Upper lobe of left lung (tissue), 4 donors: ENCODE measurements at regions not wholly inside any gene's neighbourhood (a gene's known extent, or its start where the extent isn't known, plus 50 kb on each side); places are given as distances from the start of the nearest gene placed in this dataset.

ENCODE experiments used
- CTCF ChIP-seq, 6 experiments: fragments of 450-650 bp in 4 of 6; fragments of 200-600 bp in 2 of 6; sonication (generic) in 2 of 6; IDR thresholded peaks; one replicate each; pipeline ENCODE4 v1.5.1; 2016 to 2019; ENCODE audit warnings: antibody characterized with exemption in 6 of 6
- EP300 ChIP-seq, 4 donors: sonication (generic); formaldehyde crosslinking; IDR thresholded peaks; one replicate each; pipeline ENCODE4 v1.5.1; 2017; ENCODE audit warnings: antibody characterized with exemption in 4 of 4, control low read depth in 2 of 4

DNA sequence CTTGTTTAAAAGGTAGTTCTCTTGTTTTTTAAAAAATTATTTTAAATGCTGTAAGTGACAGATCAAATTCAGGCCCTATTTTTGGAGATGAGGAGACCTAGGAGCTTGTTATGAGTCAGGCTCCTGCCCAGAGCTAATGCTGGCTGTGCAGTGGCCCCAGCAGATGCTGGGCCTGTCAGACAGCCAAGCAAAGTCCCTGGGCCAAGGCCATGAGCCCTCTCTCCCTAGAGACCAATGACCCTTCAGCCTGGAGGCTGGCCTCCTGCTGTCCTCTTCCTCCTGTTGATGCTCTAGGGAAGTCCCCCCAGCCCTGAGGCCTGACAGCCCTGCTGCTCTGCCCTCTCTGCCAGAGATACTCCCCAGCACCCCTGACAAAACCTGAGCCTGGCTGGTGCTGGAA, 128.1 kb upstream of the CTTNBP2NL start:
- TF ChIP-seq CTCF (IDR thresholded peaks at IDR 0.05) = no peak
- no peak for TF ChIP-seq EP300 (IDR thresholded peaks at IDR 0.05)
